ENCODE measurements at regions not wholly inside any gene's neighbourhood (a gene's known extent, or its start where the extent isn't known, plus 50 kb on each side); places are given as distances from the start of the nearest gene placed in this dataset.
"Not testable (repeated sequence)": the region's sequence is repeated elsewhere in the genome, so short reads cannot be mapped to it uniquely, and the experiment has no call there.

DNA sequence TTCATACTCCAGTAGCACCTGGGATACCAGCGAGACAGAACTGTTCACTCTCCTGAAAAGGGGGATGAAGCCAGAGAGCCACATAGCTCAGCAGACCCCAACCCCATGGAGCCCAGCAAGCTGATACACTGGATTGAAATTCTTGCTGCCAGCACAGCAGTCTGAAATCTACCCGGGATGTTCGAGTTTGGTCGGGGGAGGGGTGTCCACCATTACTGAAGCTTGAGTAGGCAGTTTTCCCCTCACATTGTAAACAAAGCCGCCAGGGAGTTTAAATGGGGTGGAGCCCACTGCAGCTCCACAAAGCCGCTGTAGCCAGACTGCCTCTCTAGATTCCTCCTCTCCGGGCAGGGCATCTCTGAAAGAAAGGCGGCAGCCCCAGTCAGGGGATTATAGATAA lies 243.7 kb upstream of the RASGEF1B start:
- TF ChIP-seq, protein P1, sequence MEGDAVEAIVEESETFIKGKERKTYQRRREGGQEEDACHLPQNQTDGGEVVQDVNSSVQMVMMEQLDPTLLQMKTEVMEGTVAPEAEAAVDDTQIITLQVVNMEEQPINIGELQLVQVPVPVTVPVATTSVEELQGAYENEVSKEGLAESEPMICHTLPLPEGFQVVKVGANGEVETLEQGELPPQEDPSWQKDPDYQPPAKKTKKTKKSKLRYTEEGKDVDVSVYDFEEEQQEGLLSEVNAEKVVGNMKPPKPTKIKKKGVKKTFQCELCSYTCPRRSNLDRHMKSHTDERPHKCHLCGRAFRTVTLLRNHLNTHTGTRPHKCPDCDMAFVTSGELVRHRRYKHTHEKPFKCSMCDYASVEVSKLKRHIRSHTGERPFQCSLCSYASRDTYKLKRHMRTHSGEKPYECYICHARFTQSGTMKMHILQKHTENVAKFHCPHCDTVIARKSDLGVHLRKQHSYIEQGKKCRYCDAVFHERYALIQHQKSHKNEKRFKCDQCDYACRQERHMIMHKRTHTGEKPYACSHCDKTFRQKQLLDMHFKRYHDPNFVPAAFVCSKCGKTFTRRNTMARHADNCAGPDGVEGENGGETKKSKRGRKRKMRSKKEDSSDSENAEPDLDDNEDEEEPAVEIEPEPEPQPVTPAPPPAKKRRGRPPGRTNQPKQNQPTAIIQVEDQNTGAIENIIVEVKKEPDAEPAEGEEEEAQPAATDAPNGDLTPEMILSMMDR (IDR thresholded peaks at IDR 0.05) = not testable (repeated sequence)
- not testable (repeated sequence) for TF ChIP-seq EP300 (IDR thresholded peaks at IDR 0.05; ENCODE audit: low read depth); POLR2AphosphoS5 (IDR thresholded peaks at IDR 0.05); POLR2A (IDR thresholded peaks at IDR 0.05)

All from transverse colon (tissue), 4 donors.